HCT116 (cell line): ENCODE measurements at regions not wholly inside any gene's neighbourhood (a gene's known extent, or its start where the extent isn't known, plus 50 kb on each side); places are given as distances from the start of the nearest gene placed in this dataset.

Experiments used
- ELF1 ChIP-seq: IDR thresholded peaks from 2 replicates; pipeline ENCODE4 v1.6.1; 2012; ENCODE audit warnings: low read depth, borderline replicate concordance
- EZH2 ChIP-seq: fragments of 200-600 bp; sonication (generic); IDR thresholded peaks from 2 replicates; pipeline ENCODE4 v1.6.1; 2017; ENCODE audit warnings: antibody characterized with exemption, mixed run types
- EZH2phosphoT487 ChIP-seq: fragments of 200-600 bp; IDR thresholded peaks from 2 replicates; pipeline ENCODE4 v1.6.1; 2018; ENCODE audit warnings: antibody characterized with exemption, borderline replicate concordance
- FOSL1 ChIP-seq: IDR thresholded peaks from 2 replicates; pipeline ENCODE4 v1.6.1; 2012; ENCODE audit warnings: low read depth
- POLR2A ChIP-seq: IDR thresholded peaks from 2 replicates; pipeline ENCODE4 v1.7.0; 2011; ENCODE audit warnings: borderline replicate concordance; ENCODE audit not compliant: insufficient read depth, insufficient read length; ENCODE audit errors: extremely low read depth
- RAD21 ChIP-seq: IDR thresholded peaks from 2 replicates; pipeline ENCODE4 v1.6.1; 2012; ENCODE audit warnings: low read depth, mild to moderate bottlenecking
- SIN3A ChIP-seq: IDR thresholded peaks from 2 replicates; pipeline ENCODE4 v1.6.1; 2012; ENCODE audit warnings: low read depth
- ZNF274 ChIP-seq: fragments of 200-500 bp; sonication (Bioruptor generic); IDR thresholded peaks from 2 replicates; pipeline ENCODE4 v1.6.1; 2014; ENCODE audit warnings: mild to moderate bottlenecking, low read depth, low read length, inconsistent platforms
- TF ChIP-seq, protein P1 (sequence below): IDR thresholded peaks from 2 replicates; pipeline ENCODE4 v1.6.1; 2012
- TF ChIP-seq, protein P2 (sequence below), 3 experiments: fragments of 200-600 bp in 1 of 3; sonication (generic) in 1 of 3; IDR thresholded peaks in 2 of 3; conservative IDR thresholded peaks in 1 of 3; 2 replicates each; pipeline ENCODE4 v1.5.1; 2012 to 2017; ENCODE audit warnings: low read depth in 2 of 3, low read length in 2 of 3, antibody characterized with exemption in 1 of 3, borderline replicate concordance in 1 of 3, control low read depth in 1 of 3, mild to moderate bottlenecking in 1 of 3, mixed read lengths in 1 of 3, mixed run types in 1 of 3, moderate library complexity in 1 of 3; ENCODE audit not compliant: insufficient read depth in 1 of 3

DNA sequence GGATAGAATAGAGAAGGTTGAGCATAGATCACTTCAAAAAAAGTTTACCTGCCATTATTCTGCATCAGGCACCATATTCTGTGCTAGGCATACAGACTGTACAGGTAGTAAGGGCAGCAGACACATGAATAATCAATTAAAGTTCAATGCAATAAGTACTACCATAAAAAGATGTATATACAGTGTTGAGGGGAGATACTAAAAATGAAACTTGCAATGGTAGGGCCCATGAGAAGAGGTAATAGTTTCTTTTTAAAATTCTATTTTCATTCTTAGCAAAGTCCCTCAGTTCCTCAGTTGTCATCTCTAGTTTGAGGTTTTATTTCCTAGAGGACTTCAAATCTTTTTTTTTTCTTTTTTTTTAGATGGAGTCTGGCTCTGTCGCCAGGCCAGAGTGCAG lies 819.9 kb downstream of the FAM181B start:
- no peak for TF ChIP-seq ELF1
- TF ChIP-seq POLR2A: no peak
- TF ChIP-seq EZH2phosphoT487: no peak
- TF ChIP-seq, protein P1, sequence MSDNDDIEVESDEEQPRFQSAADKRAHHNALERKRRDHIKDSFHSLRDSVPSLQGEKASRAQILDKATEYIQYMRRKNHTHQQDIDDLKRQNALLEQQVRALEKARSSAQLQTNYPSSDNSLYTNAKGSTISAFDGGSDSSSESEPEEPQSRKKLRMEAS: no peak
- TF ChIP-seq, protein P2, sequence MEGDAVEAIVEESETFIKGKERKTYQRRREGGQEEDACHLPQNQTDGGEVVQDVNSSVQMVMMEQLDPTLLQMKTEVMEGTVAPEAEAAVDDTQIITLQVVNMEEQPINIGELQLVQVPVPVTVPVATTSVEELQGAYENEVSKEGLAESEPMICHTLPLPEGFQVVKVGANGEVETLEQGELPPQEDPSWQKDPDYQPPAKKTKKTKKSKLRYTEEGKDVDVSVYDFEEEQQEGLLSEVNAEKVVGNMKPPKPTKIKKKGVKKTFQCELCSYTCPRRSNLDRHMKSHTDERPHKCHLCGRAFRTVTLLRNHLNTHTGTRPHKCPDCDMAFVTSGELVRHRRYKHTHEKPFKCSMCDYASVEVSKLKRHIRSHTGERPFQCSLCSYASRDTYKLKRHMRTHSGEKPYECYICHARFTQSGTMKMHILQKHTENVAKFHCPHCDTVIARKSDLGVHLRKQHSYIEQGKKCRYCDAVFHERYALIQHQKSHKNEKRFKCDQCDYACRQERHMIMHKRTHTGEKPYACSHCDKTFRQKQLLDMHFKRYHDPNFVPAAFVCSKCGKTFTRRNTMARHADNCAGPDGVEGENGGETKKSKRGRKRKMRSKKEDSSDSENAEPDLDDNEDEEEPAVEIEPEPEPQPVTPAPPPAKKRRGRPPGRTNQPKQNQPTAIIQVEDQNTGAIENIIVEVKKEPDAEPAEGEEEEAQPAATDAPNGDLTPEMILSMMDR (IDR thresholded peaks at IDR 0.05 in 2 of 3, conservative IDR thresholded peaks at IDR 0.05 in 1 of 3; ENCODE audit: borderline replicate concordance in 1 of 3, insufficient read depth in 1 of 3, low read depth in 2 of 3, low read length in 2 of 3): no peak
- no peak for TF ChIP-seq FOSL1
- no peak for TF ChIP-seq SIN3A
- no peak for TF ChIP-seq EZH2
- no peak for TF ChIP-seq RAD21
- no peak for TF ChIP-seq ZNF274
